ENCODE measurements at regions not wholly inside any gene's neighbourhood (a gene's known extent, or its start where the extent isn't known, plus 50 kb on each side); places are given as distances from the start of the nearest gene placed in this dataset.

GRCh38 chr1:239829535-239829934 lies 262.1 kb upstream of the FMN2 start:
- Histone ChIP-seq H3K4me2 (no peak overlapping the region), H3K27ac (no peak overlapping the region), H3K9me3 (no peaks in the 10 kb centered on the region), H3K4me1 (no peaks in the 10 kb centered on the region), H3K4me3 (no peak overlapping the region)
- ATAC-seq (no peak), DNase-seq (ENCODE audit: low read depth in 1 of 2, low spot score in 1 of 2) (no peak), FAIRE-seq (no peak)
- TF ChIP-seq BHLHE40 (IDR thresholded peaks at IDR 0.05; ENCODE audit: low read depth, low read length) (no peak), POLR2A (IDR thresholded peaks at IDR 0.05; ENCODE audit: low read length) (no peak), JUN (IDR thresholded peaks at IDR 0.05) (no peak), KDM1A (IDR thresholded peaks at IDR 0.05; ENCODE audit: low read depth) (no peak), ZFP36 (IDR thresholded peaks at IDR 0.05; ENCODE audit: borderline replicate concordance, partially characterized antibody) (peak; percentile 30)
- 5% methylated on average over 1 of the region's 1 CpG for WGBS (ENCODE audit: missing lambda C conversion rate)
- ChIA-PET POLR2A (no interaction called here), CTCF (no interaction called here)

DNA sequence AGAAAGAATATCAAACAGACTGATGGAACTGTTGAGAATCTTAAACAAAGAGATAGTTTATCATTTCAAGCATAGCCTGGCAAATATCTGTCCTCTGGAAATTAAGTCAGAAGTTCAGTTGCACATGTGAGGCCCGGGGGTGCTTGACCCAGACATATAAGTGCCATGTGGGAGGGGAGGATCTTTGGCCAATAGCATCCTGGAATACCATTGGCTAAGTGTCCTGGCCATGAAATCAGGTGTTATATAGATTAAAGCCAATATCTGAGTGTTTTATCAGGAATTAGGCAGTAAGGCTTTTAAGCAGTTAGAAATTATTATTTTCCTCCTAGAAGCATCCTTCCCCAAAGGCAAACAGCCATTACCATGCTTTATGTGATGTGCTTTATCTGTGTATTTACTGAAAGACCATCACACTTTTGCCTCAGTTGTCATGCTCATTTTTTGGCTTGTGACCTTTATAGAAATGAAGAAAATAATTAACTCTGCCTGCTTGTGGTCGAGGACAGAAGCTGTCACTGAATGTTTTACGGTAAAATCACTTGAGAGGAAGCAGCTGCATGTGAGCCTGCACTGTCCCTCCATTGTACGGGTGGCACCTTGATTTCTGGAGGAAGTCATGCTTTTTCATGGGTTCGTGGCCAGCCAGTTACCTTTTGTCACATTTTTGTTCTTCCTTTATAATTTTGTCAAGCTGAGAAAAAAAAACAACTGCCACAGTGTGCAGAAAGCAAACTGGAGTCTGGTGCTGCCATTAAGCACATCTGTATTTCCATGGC lies 259.9 kb upstream of the FMN2 start:
- DNase-seq (ENCODE audit: low read depth in 1 of 2, low spot score in 1 of 2), result no peak
- Histone ChIP-seq H3K27ac (no peak overlapping the region), H3K4me2 (no peak overlapping the region), H3K4me3 (no peak overlapping the region), H3K4me1 (no peaks in the 10 kb centered on the region), H3K9me3 (no peaks in the 10 kb centered on the region)
- ChIA-PET CTCF (no interaction called here), POLR2A (no interaction called here)
- no peak for FAIRE-seq
- no peak for ATAC-seq
- 43% methylated on average over 5 of the region's 5 CpGs for WGBS (ENCODE audit: missing lambda C conversion rate)
- no peak for TF ChIP-seq ZNF302 (CRISPR knock-in tag; IDR thresholded peaks at IDR 0.05)
- TF ChIP-seq MAFK (IDR thresholded peaks at IDR 0.05; ENCODE audit: partially characterized antibody), result no peak
- TF ChIP-seq RARB (CRISPR knock-in tag; IDR thresholded peaks at IDR 0.05), result no peak
- TF ChIP-seq CHD2 (IDR thresholded peaks at IDR 0.05; ENCODE audit: low read length, partially characterized antibody), result no peak
- TF ChIP-seq RAD21 (conservative IDR thresholded peaks at IDR 0.05 in 1 of 2, IDR thresholded peaks at IDR 0.05 in 1 of 2), result no peak
- no peak for TF ChIP-seq SMC3 (IDR thresholded peaks at IDR 0.05)
- TF ChIP-seq, protein P1, sequence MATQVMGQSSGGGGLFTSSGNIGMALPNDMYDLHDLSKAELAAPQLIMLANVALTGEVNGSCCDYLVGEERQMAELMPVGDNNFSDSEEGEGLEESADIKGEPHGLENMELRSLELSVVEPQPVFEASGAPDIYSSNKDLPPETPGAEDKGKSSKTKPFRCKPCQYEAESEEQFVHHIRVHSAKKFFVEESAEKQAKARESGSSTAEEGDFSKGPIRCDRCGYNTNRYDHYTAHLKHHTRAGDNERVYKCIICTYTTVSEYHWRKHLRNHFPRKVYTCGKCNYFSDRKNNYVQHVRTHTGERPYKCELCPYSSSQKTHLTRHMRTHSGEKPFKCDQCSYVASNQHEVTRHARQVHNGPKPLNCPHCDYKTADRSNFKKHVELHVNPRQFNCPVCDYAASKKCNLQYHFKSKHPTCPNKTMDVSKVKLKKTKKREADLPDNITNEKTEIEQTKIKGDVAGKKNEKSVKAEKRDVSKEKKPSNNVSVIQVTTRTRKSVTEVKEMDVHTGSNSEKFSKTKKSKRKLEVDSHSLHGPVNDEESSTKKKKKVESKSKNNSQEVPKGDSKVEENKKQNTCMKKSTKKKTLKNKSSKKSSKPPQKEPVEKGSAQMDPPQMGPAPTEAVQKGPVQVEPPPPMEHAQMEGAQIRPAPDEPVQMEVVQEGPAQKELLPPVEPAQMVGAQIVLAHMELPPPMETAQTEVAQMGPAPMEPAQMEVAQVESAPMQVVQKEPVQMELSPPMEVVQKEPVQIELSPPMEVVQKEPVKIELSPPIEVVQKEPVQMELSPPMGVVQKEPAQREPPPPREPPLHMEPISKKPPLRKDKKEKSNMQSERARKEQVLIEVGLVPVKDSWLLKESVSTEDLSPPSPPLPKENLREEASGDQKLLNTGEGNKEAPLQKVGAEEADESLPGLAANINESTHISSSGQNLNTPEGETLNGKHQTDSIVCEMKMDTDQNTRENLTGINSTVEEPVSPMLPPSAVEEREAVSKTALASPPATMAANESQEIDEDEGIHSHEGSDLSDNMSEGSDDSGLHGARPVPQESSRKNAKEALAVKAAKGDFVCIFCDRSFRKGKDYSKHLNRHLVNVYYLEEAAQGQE (IDR thresholded peaks at IDR 0.05), result no peak
- no peak for TF ChIP-seq POLR2AphosphoS2 (conservative IDR thresholded peaks at IDR 0.05; ENCODE audit: low read length)
- no peak for TF ChIP-seq ZC3H11A (IDR thresholded peaks at IDR 0.05)
- TF ChIP-seq HOXB13 (CRISPR knock-in tag; IDR thresholded peaks at IDR 0.05; ENCODE audit: low read depth), result no peak
- no peak for TF ChIP-seq CEBPB (IDR thresholded peaks at IDR 0.05)
- no peak for TF ChIP-seq BCL3 (IDR thresholded peaks at IDR 0.05)
- TF ChIP-seq FOSB (CRISPR knock-in tag; IDR thresholded peaks at IDR 0.05), result no peak
- no peak for TF ChIP-seq EHMT2 (IDR thresholded peaks at IDR 0.05; ENCODE audit: low read depth)
- TF ChIP-seq CBX2 (IDR thresholded peaks at IDR 0.05; ENCODE audit: borderline replicate concordance, low read depth), result no peak
- TF ChIP-seq HES2 (IDR thresholded peaks at IDR 0.05), result no peak
- TF ChIP-seq JUNB (IDR thresholded peaks at IDR 0.05), result no peak
- no peak for TF ChIP-seq FOSL2 (IDR thresholded peaks at IDR 0.05)
- TF ChIP-seq FOSL2 (CRISPR knock-in tag; IDR thresholded peaks at IDR 0.05), result no peak
- TF ChIP-seq CBX8 (IDR thresholded peaks at IDR 0.05), result no peak
- no peak for TF ChIP-seq RFX5 (IDR thresholded peaks at IDR 0.05)

Measured in A549 (cell line).